HEK293T (cell line): ENCODE measurements at regions not wholly inside any gene's neighbourhood (a gene's known extent, or its start where the extent isn't known, plus 50 kb on each side); places are given as distances from the start of the nearest gene placed in this dataset.

Experiments
- ARNT ChIP-seq: fragments of 450-650 bp; IDR thresholded peaks from 2 replicates; pipeline ENCODE4 v1.6.1; 2017; ENCODE audit warnings: mild to moderate bottlenecking
- BHLHE40 ChIP-seq: fragments of 450-650 bp; IDR thresholded peaks from 2 replicates; pipeline ENCODE4 v1.6.1; 2016; ENCODE audit warnings: mild to moderate bottlenecking, moderate library complexity, borderline replicate concordance
- CTBP1 ChIP-seq: fragments of 450-650 bp; IDR thresholded peaks from 2 replicates; pipeline ENCODE4 v1.6.1; 2016; ENCODE audit warnings: borderline replicate concordance
- ELF4 ChIP-seq: fragments of 450-650 bp; IDR thresholded peaks from 2 replicates; pipeline ENCODE4 v1.6.1; 2017; ENCODE audit warnings: antibody characterized with exemption
- FOXA1 ChIP-seq: fragments of 450-650 bp; IDR thresholded peaks from 2 replicates; pipeline ENCODE4 v1.6.1; 2016; ENCODE audit warnings: mild to moderate bottlenecking
- FOXK2 ChIP-seq: fragments of 450-650 bp; IDR thresholded peaks from 2 replicates; pipeline ENCODE4 v1.6.1; 2016; ENCODE audit warnings: mild to moderate bottlenecking
- FOXM1 ChIP-seq: fragments of 450-650 bp; IDR thresholded peaks from 2 replicates; pipeline ENCODE4 v1.6.1; 2017; ENCODE audit warnings: mild to moderate bottlenecking, borderline replicate concordance
- HDGF ChIP-seq: fragments of 450-650 bp; IDR thresholded peaks from 2 replicates; pipeline ENCODE4 v1.6.1; 2017; ENCODE audit warnings: antibody characterized with exemption, borderline replicate concordance
- L3MBTL2 ChIP-seq: fragments of 450-650 bp; conservative IDR thresholded peaks from 2 replicates; pipeline ENCODE4 v1.6.1; 2016; ENCODE audit warnings: mild to moderate bottlenecking
- NFRKB ChIP-seq: fragments of 450-650 bp; IDR thresholded peaks from 2 replicates; pipeline ENCODE4 v1.6.1; 2016; ENCODE audit warnings: mild to moderate bottlenecking, moderate library complexity
- PKNOX1 ChIP-seq: fragments of 450-650 bp; IDR thresholded peaks from 2 replicates; pipeline ENCODE4 v1.6.1; 2016
- SP1 ChIP-seq: fragments of 450-650 bp; IDR thresholded peaks from 2 replicates; pipeline ENCODE4 v1.6.1; 2017
- SUZ12 ChIP-seq: fragments of 450-650 bp; IDR thresholded peaks from 2 replicates; pipeline ENCODE4 v1.6.1; 2016; ENCODE audit warnings: mild to moderate bottlenecking
- TARDBP ChIP-seq: fragments of 450-650 bp; IDR thresholded peaks from 2 replicates; pipeline ENCODE4 v1.6.1; 2016

- TF ChIP-seq HDGF (no peak), NFRKB (no peak), SP1 (no peak), FOXM1 (no peak), BHLHE40 (no peak), ARNT (no peak), ELF4 (no peak), CTBP1 (no peak), PKNOX1 (no peak), L3MBTL2 (no peak), TARDBP (no peak), FOXK2 (no peak), FOXA1 (no peak), SUZ12 (no peak)
These were observed 114.0 kb upstream of the PJA1 start for GRCh38 chrX:69279234-69279633.
